Esophagus muscularis mucosa (tissue), 4 donors: ENCODE measurements at regions not wholly inside any gene's neighbourhood (a gene's known extent, or its start where the extent isn't known, plus 50 kb on each side); places are given as distances from the start of the nearest gene placed in this dataset.

Source experiments
- DNase-seq: peaks from one replicate; pipeline ENCODE4 v3.0.0-alpha.2; 2017; ENCODE audit errors: extremely low spot score
- H3K27ac ChIP-seq, 4 donors: fragments of 200-600 bp; sonication (generic); replicated peaks in 1 of 4; 1 replicate in 3 of 4; 2 replicates in 1 of 4; pipeline ENCODE4 v1.5.1; 2016 to 2019; ENCODE audit warnings: mild to moderate bottlenecking in 1 of 4
- H3K27me3 ChIP-seq, 4 donors: fragments of 200-600 bp; sonication (generic); one replicate each; pipeline versions ENCODE4 v1.5.1 to v1.6.0; 2016 to 2019
- H3K36me3 ChIP-seq, 4 donors: fragments of 200-600 bp; sonication (generic); one replicate each; pipeline ENCODE4 v1.5.1; 2016 to 2019
- H3K4me1 ChIP-seq, 4 donors: fragments of 200-600 bp; sonication (generic); one replicate each; pipeline ENCODE4 v1.5.1; 2016 to 2019
- H3K4me3 ChIP-seq, 4 donors: fragments of 200-600 bp; sonication (generic); 1 replicate in 2 of 4; 2 replicates in 2 of 4; pipeline ENCODE4 v1.5.1; 2016 to 2019; ENCODE audit warnings: mild to moderate bottlenecking in 4 of 4, moderate library complexity in 1 of 4
- H3K9me3 ChIP-seq, 4 donors: fragments of 200-600 bp; sonication (generic); 1 replicate in 3 of 4; 2 replicates in 1 of 4; pipeline ENCODE4 v1.5.1; 2016 to 2019
- EP300 ChIP-seq: sonication (generic); formaldehyde crosslinking; IDR thresholded peaks from one replicate; pipeline ENCODE4 v1.6.1; 2017; ENCODE audit warnings: antibody characterized with exemption
- POLR2A ChIP-seq: fragments of 450-650 bp; IDR thresholded peaks from one replicate; pipeline ENCODE4 v1.6.1; 2017; ENCODE audit warnings: antibody characterized with exemption, moderate library complexity, mild to moderate bottlenecking, low read depth
- POLR2AphosphoS5 ChIP-seq, 2 donors: sonication (generic); formaldehyde crosslinking; IDR thresholded peaks; one replicate each; pipeline ENCODE4 v1.6.1; 2017; ENCODE audit warnings: antibody characterized with exemption in 2 of 2
- WGBS: methylation state at CpG from one replicate; pipeline ENCODE4 v1.1.5; 2018; 5-methylcytosine and 5-hydroxymethylcytosine counted together
- intact Hi-C: fragments of 100-400 bp; cut with DNase I; formaldehyde crosslinking; loops from one replicate; pipeline ENCODE4 v1.15.1; 2023
- TF ChIP-seq, protein P1 (sequence below), 3 experiments: fragments of 200-600 bp in 2 of 3; fragments of 450-650 bp in 1 of 3; sonication (generic) in 2 of 3; IDR thresholded peaks; one replicate each; pipeline ENCODE4 v1.5.1; 2017 to 2019; ENCODE audit warnings: antibody characterized with exemption in 3 of 3, mild to moderate bottlenecking in 2 of 3, moderate library complexity in 1 of 3

GRCh38 chr18:78133729-78134128, 845.9 kb upstream of the SALL3 start:
- H3K27me3 ChIP-seq: peaks cover 0 to 28% (median 0%) of the 10 kb centered on the region in 4 donors
- H3K36me3 ChIP-seq: no peaks in the 10 kb centered on the region
- DNase-seq: peak; percentile 89
- WGBS: 86% methylated on average over 6 of the region's 7 CpGs
- H3K4me1 ChIP-seq: no peaks in the 10 kb centered on the region
- no peak for TF ChIP-seq POLR2A
- no peak for TF ChIP-seq EP300
- TF ChIP-seq, protein P1, sequence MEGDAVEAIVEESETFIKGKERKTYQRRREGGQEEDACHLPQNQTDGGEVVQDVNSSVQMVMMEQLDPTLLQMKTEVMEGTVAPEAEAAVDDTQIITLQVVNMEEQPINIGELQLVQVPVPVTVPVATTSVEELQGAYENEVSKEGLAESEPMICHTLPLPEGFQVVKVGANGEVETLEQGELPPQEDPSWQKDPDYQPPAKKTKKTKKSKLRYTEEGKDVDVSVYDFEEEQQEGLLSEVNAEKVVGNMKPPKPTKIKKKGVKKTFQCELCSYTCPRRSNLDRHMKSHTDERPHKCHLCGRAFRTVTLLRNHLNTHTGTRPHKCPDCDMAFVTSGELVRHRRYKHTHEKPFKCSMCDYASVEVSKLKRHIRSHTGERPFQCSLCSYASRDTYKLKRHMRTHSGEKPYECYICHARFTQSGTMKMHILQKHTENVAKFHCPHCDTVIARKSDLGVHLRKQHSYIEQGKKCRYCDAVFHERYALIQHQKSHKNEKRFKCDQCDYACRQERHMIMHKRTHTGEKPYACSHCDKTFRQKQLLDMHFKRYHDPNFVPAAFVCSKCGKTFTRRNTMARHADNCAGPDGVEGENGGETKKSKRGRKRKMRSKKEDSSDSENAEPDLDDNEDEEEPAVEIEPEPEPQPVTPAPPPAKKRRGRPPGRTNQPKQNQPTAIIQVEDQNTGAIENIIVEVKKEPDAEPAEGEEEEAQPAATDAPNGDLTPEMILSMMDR (IDR thresholded peaks at IDR 0.05): no peak
- no peak for TF ChIP-seq POLR2AphosphoS5 (IDR thresholded peaks at IDR 0.05)
- no peak overlapping the region for H3K27ac ChIP-seq
- intact Hi-C loops: no loop called here
- H3K9me3 ChIP-seq: no peaks in the 10 kb centered on the region
- H3K4me3 ChIP-seq: no peak overlapping the region

DNA sequence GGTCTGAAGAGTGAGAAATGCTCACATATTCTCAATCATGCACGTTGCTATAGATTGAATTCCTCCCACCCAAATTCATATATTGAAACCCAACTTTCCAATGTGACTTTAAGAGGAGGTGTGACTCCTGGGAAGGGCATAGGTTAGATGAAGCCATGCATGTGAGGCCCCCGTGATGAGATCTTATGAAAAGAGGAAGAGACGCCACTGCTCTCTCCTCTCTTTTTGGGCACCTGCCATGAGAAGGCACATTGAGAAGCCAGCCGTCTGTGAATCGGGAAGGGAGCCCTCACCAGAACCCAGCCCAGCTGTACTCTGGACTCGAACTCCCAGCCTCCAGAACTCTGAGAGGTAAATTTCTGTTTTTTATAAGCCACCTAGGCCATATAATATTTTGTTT, 842.6 kb upstream of the SALL3 start:
- 81% methylated on average over 6 of the region's 6 CpGs for WGBS
- Histone ChIP-seq H3K27ac (no peak overlapping the region), H3K4me1 (no peaks in the 10 kb centered on the region), H3K4me3 (no peak overlapping the region), H3K36me3 (no peaks in the 10 kb centered on the region), H3K9me3 (no peaks in the 10 kb centered on the region), H3K27me3 (peaks cover 0 to 15% (median 0%) of the 10 kb centered on the region in 4 donors)
- no peak for DNase-seq
- intact Hi-C loops: no loop called here
- TF ChIP-seq POLR2A (no peak), POLR2AphosphoS5 (IDR thresholded peaks at IDR 0.05) (no peak)
- TF ChIP-seq, protein P1 (IDR thresholded peaks at IDR 0.05): no peak

DNA sequence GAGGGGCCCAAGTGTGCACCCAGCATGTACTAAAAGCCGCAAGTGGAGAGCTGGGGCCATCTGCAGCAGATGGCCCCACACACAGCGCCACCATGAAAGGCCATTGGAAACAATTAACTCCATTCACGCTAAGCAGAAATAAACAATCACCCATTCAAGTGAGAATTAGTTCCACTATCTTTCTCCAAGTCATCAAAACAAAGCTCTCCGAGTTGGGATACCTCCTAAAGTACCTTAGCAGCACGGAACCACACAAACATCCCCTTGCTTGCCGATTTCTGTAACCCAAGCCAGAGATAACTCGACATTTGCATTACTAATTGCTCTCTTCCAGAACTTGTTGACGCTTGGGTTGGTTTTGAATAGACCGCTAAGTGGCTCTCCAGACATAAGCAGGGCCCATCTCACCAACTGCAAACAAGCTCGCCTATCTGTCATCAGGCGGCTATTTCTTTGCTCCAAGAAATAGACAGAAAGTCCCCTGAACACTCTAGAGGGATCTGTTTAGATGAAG, 840.6 kb upstream of the SALL3 start:
- Histone ChIP-seq H3K4me1 (no peaks in the 10 kb centered on the region), H3K4me3 (no peak overlapping the region), H3K27me3 (peaks cover 0 to 15% (median 0%) of the 10 kb centered on the region in 4 donors), H3K9me3 (no peaks in the 10 kb centered on the region), H3K36me3 (no peaks in the 10 kb centered on the region), H3K27ac (no peak overlapping the region)
- no peak for TF ChIP-seq POLR2A
- TF ChIP-seq POLR2AphosphoS5 (IDR thresholded peaks at IDR 0.05): no peak
- TF ChIP-seq EP300: no peak
- TF ChIP-seq, protein P1 (IDR thresholded peaks at IDR 0.05): no peak
- intact Hi-C loops: no loop called here
- no peak for DNase-seq
- WGBS: 63% methylated on average over 11 of the region's 11 CpGs

- TF ChIP-seq POLR2AphosphoS5 (IDR thresholded peaks at IDR 0.05): no peak
- no peak for TF ChIP-seq EP300
- TF ChIP-seq POLR2A: no peak
- TF ChIP-seq, protein P1 (IDR thresholded peaks at IDR 0.05): no peak
- H3K4me1 ChIP-seq: no peaks in the 10 kb centered on the region
- no peak overlapping the region for H3K4me3 ChIP-seq
- peaks cover 0 to 14% (median 0%) of the 10 kb centered on the region in 4 donors for H3K27me3 ChIP-seq
- H3K27ac ChIP-seq: no peak overlapping the region
- WGBS: 86% methylated on average over 9 of the region's 9 CpGs
- no peaks in the 10 kb centered on the region for H3K9me3 ChIP-seq
- intact Hi-C loops: no loop called here
- DNase-seq: peak; percentile 66
- no peaks in the 10 kb centered on the region for H3K36me3 ChIP-seq
Measured at GRCh38 chr18:78140294-78140693, 839.3 kb upstream of the SALL3 start.

DNA sequence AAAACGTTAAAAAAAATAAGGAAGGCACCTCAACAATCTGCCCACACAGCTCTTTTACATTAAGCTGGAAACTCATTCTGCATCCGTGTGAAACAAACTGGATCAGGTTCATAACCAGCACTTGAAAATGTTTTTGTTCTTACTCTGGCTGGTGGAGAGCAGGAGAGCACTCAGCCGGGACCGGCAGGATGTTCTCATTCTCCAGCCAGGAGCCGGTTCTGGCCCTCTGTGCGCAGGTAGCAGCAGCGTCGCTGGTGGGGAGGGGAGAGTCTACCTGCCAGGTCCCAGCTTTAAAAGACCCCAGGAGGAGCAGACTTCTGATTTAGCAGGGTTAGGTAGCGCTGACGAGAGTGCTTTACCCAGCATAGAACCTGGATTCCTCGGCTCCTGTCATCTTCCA, 834.9 kb upstream of the SALL3 start:
- Histone ChIP-seq H3K4me1 (no peaks in the 10 kb centered on the region), H3K27me3 (peaks cover 0 to 5% (median 0%) of the 10 kb centered on the region in 4 donors), H3K36me3 (no peaks in the 10 kb centered on the region), H3K27ac (no peak overlapping the region), H3K4me3 (no peak overlapping the region), H3K9me3 (no peaks in the 10 kb centered on the region)
- no peak for DNase-seq
- intact Hi-C loops: no loop called here
- WGBS: 71% methylated on average over 7 of the region's 11 CpGs
- TF ChIP-seq EP300 (no peak), POLR2A (no peak), POLR2AphosphoS5 (IDR thresholded peaks at IDR 0.05) (no peak)
- TF ChIP-seq, protein P1 (IDR thresholded peaks at IDR 0.05): no peak
